Neural progenitor cell (in vitro differentiated cells): ENCODE measurements at regions not wholly inside any gene's neighbourhood (a gene's known extent, or its start where the extent isn't known, plus 50 kb on each side); places are given as distances from the start of the nearest gene placed in this dataset.

ENCODE experiments used
- DNase-seq: peaks from one replicate; pipeline ENCODE4 v3.0.0-alpha.2; 2016; ENCODE audit warnings: low spot score
- H2AFZ ChIP-seq: fragments of 200-600 bp; sonication (generic); replicated peaks from 2 replicates; pipeline ENCODE4 v1.6.1; 2016; ENCODE audit warnings: antibody characterized with exemption
- H3F3A ChIP-seq: fragments of 200-600 bp; sonication (generic); 2 replicates; pipeline ENCODE4 v1.6.1; 2016; ENCODE audit warnings: antibody characterized with exemption, low read depth
- H3K27ac ChIP-seq: fragments of 200-600 bp; sonication (generic); 2 replicates; pipeline ENCODE4 v1.5.1; 2016; ENCODE audit warnings: mild to moderate bottlenecking
- H3K27me3 ChIP-seq: fragments of 200-600 bp; sonication (generic); 2 replicates; pipeline ENCODE4 v1.6.1; 2016; ENCODE audit warnings: mild to moderate bottlenecking, moderate library complexity
- H3K36me3 ChIP-seq: fragments of 200-600 bp; sonication (generic); 2 replicates; pipeline ENCODE4 v1.5.1; 2016
- H3K4me1 ChIP-seq: fragments of 200-600 bp; sonication (generic); 2 replicates; pipeline ENCODE4 v1.6.1; 2016; ENCODE audit warnings: mixed run types
- H3K4me2 ChIP-seq: fragments of 200-600 bp; sonication (generic); 2 replicates; pipeline ENCODE4 v1.6.1; 2016
- H3K4me3 ChIP-seq: fragments of 200-600 bp; sonication (generic); 2 replicates; pipeline ENCODE4 v1.5.1; 2016
- H3K79me2 ChIP-seq: fragments of 200-600 bp; sonication (generic); 2 replicates; pipeline ENCODE4 v1.6.1; 2016; ENCODE audit warnings: low read depth
- H3K9ac ChIP-seq: fragments of 200-600 bp; sonication (generic); 2 replicates; pipeline ENCODE4 v1.6.1; 2016
- H3K9me3 ChIP-seq: fragments of 200-600 bp; sonication (generic); 2 replicates; pipeline ENCODE4 v1.5.1; 2016; ENCODE audit warnings: low read depth
- H4K20me1 ChIP-seq: fragments of 200-600 bp; sonication (generic); 2 replicates; pipeline ENCODE4 v1.6.1; 2016; ENCODE audit warnings: low read depth
- H3K27ac Mint-ChIP-seq: 3 replicates; pipeline ENCODE4 v1.8.0; 2021; ENCODE audit warnings: mixed read lengths
- H3K27me3 Mint-ChIP-seq: 2 replicates; pipeline ENCODE4 v1.8.0; 2022; ENCODE audit warnings: low read depth, mild to moderate bottlenecking, inconsistent platforms, moderate library complexity, mixed read lengths; ENCODE audit not compliant: insufficient read depth
- H3K36me3 Mint-ChIP-seq: 3 replicates; pipeline ENCODE4 v1.8.0; 2021; ENCODE audit warnings: mixed read lengths
- H3K4me1 Mint-ChIP-seq: 3 replicates; pipeline ENCODE4 v1.8.0; 2021; ENCODE audit warnings: mixed read lengths
- H3K4me3 Mint-ChIP-seq: 3 replicates; pipeline ENCODE4 v1.8.0; 2021; ENCODE audit warnings: mild to moderate bottlenecking, moderate library complexity, mixed read lengths
- H3K9me3 Mint-ChIP-seq: 3 replicates; pipeline ENCODE4 v1.8.0; 2020; ENCODE audit warnings: mixed read lengths
- CTCF ChIP-seq: fragments of 200-600 bp; sonication (generic); IDR thresholded peaks from 2 replicates; pipeline ENCODE4 v1.5.1; 2017; ENCODE audit warnings: antibody characterized with exemption, mild to moderate bottlenecking
- EZH2 ChIP-seq: fragments of 200-600 bp; sonication (generic); IDR thresholded peaks from 2 replicates; pipeline ENCODE4 v1.6.1; 2017; ENCODE audit warnings: antibody characterized with exemption, mild to moderate bottlenecking, moderate library complexity
- EZH2phosphoT487 ChIP-seq: fragments of 200-600 bp; sonication (generic); IDR thresholded peaks from 2 replicates; pipeline ENCODE4 v1.6.1; 2017; ENCODE audit warnings: antibody characterized with exemption

- Histone ChIP-seq H2AFZ (no peak overlapping the region), H4K20me1 (no peaks in the 10 kb centered on the region), H3K9ac (no peak overlapping the region), H3F3A (no peaks in the 10 kb centered on the region), H3K27me3 (no peaks in the 10 kb centered on the region), H3K9me3 (no peaks in the 10 kb centered on the region), H3K36me3 (no peaks in the 10 kb centered on the region), H3K79me2 (no peaks in the 10 kb centered on the region), H3K27ac (no peak overlapping the region), H3K4me1 (no peaks in the 10 kb centered on the region), H3K4me2 (no peak overlapping the region), H3K4me3 (no peak overlapping the region)
- no peak overlapping the region for H3K27ac Mint-ChIP-seq
- TF ChIP-seq CTCF (peak; percentile 68), EZH2phosphoT487 (no peak)
- H3K4me3 Mint-ChIP-seq = no peak overlapping the region
- no peaks in the 10 kb centered on the region for H3K36me3 Mint-ChIP-seq
- no peaks in the 10 kb centered on the region for H3K9me3 Mint-ChIP-seq
- H3K4me1 Mint-ChIP-seq = peaks cover 33% of the 10 kb centered on the region
- peaks cover 10% of the 10 kb centered on the region for H3K27me3 Mint-ChIP-seq
- peak; percentile 69 for DNase-seq
These were observed 973.7 kb downstream of the UQCRFS1 start for GRCh38 chr19:28239270-28239669.

DNA sequence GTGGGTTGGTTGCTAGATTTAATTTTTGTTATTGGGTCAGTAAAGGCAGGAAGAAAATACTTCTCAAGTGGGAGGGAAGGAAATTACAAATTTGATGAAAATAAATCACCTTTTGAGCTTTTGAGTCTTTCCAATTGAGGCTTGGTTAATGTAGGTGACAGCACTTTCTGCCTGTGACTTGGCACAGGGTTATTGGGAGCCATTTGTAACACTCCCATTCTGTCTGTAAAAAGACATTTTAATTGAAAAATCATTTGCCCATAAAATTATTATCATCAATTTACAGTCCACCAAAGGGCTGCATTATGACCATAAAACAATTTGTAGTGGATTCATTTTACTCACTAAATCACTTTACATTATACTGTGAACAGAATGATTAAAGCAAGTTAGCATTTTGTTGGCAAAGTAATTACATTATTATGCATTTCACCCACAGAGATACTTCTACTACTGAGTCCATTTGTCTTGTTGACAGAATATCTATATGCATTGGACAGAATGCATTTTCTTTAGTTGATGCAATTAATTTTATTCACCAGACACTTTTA, 974.6 kb downstream of the UQCRFS1 start:
- no peak overlapping the region for H3K9ac ChIP-seq
- H3K27ac Mint-ChIP-seq = no peak overlapping the region
- H3K27ac ChIP-seq = no peak overlapping the region
- no peaks in the 10 kb centered on the region for H3K4me1 ChIP-seq
- peaks cover 32% of the 10 kb centered on the region for H3K4me1 Mint-ChIP-seq
- no peak for DNase-seq
- no peaks in the 10 kb centered on the region for H3F3A ChIP-seq
- H3K36me3 Mint-ChIP-seq = no peaks in the 10 kb centered on the region
- H4K20me1 ChIP-seq = no peaks in the 10 kb centered on the region
- no peaks in the 10 kb centered on the region for H3K79me2 ChIP-seq
- H3K36me3 ChIP-seq = no peaks in the 10 kb centered on the region
- TF ChIP-seq CTCF (no peak), EZH2phosphoT487 (no peak), EZH2 (no peak)
- no peak overlapping the region for H2AFZ ChIP-seq
- no peak overlapping the region for H3K4me2 ChIP-seq
- no peak overlapping the region for H3K4me3 ChIP-seq
- no peaks in the 10 kb centered on the region for H3K27me3 ChIP-seq
- H3K9me3 ChIP-seq = no peaks in the 10 kb centered on the region
- peaks cover 7% of the 10 kb centered on the region for H3K27me3 Mint-ChIP-seq
- no peak overlapping the region for H3K4me3 Mint-ChIP-seq
- H3K9me3 Mint-ChIP-seq = no peaks in the 10 kb centered on the region

GRCh38 chr19:28235606-28236125, 977.3 kb downstream of the UQCRFS1 start:
- no peaks in the 10 kb centered on the region for H4K20me1 ChIP-seq

More at GRCh38 chr19:28235606-28236125, 977.3 kb downstream of the UQCRFS1 start:
- no peaks in the 10 kb centered on the region for H3K9me3 Mint-ChIP-seq
- no peak overlapping the region for H3K4me3 Mint-ChIP-seq
- Histone ChIP-seq H3K79me2 (no peaks in the 10 kb centered on the region), H3K9me3 (no peaks in the 10 kb centered on the region), H3K27ac (no peak overlapping the region), H3K4me3 (no peak overlapping the region), H3K4me1 (no peaks in the 10 kb centered on the region), H3K9ac (no peak overlapping the region), H3K27me3 (no peaks in the 10 kb centered on the region), H3F3A (no peaks in the 10 kb centered on the region), H3K4me2 (no peak overlapping the region), H2AFZ (no peak overlapping the region), H3K36me3 (no peaks in the 10 kb centered on the region)
- no peak overlapping the region for H3K27ac Mint-ChIP-seq
- DNase-seq = no peak
- H3K4me1 Mint-ChIP-seq = peaks cover 29% of the 10 kb centered on the region
- TF ChIP-seq EZH2phosphoT487 (no peak), EZH2 (no peak), CTCF (no peak)
- peaks cover 7% of the 10 kb centered on the region for H3K27me3 Mint-ChIP-seq
- no peaks in the 10 kb centered on the region for H3K36me3 Mint-ChIP-seq
